ENCODE measurements at regions not wholly inside any gene's neighbourhood (a gene's known extent, or its start where the extent isn't known, plus 50 kb on each side); places are given as distances from the start of the nearest gene placed in this dataset.

GRCh38 chr4:92100975-92101374 is 202.8 kb upstream of the GRID2 start:
- no peaks in the 10 kb centered on the region for H3K27me3 ChIP-seq (ENCODE audit: control insufficient read depth, insufficient read depth, low read length)
- DNase-seq (ENCODE audit: low read depth, low spot score) = no peak
- 0 out of 2 replicates have a peak, but pooled peaks cover 2% of the 10 kb centered on the region for H3K4me1 ChIP-seq (ENCODE audit: control insufficient read depth, insufficient read depth, low read length)
- no peak overlapping the region for H3K27ac ChIP-seq (ENCODE audit: low read length)
- H3K4me3 ChIP-seq (ENCODE audit: low read length) = no peak overlapping the region
- no peaks in the 10 kb centered on the region for H3K9me3 ChIP-seq (ENCODE audit: control insufficient read depth, insufficient read depth, low read length)
- no peaks in the 10 kb centered on the region for H3K36me3 ChIP-seq (ENCODE audit: control insufficient read depth, insufficient read depth, low read length)

- H3K36me3 ChIP-seq (ENCODE audit: control insufficient read depth, insufficient read depth, low read length) = no peaks in the 10 kb centered on the region
- no peak overlapping the region for H3K4me3 ChIP-seq (ENCODE audit: low read length)
- 0 out of 2 replicates have a peak, but pooled peaks cover 2% of the 10 kb centered on the region for H3K4me1 ChIP-seq (ENCODE audit: control insufficient read depth, insufficient read depth, low read length)
- H3K27me3 ChIP-seq (ENCODE audit: control insufficient read depth, insufficient read depth, low read length) = no peaks in the 10 kb centered on the region
- DNase-seq (ENCODE audit: low read depth, low spot score) = no peak
- H3K27ac ChIP-seq (ENCODE audit: low read length) = no peak overlapping the region
- no peaks in the 10 kb centered on the region for H3K9me3 ChIP-seq (ENCODE audit: control insufficient read depth, insufficient read depth, low read length)
Observed at GRCh38 chr4:92101737-92102172, 202.0 kb upstream of the GRID2 start.

GRCh38 chr4:92104506-92104905 is 199.3 kb upstream of the GRID2 start:
- no CpG with 5 or more reads among the region's 2 CpGs for WGBS (ENCODE audit: insufficient coverage, insufficient read length)
- H3K36me3 ChIP-seq (ENCODE audit: control insufficient read depth, insufficient read depth, low read length) = no peaks in the 10 kb centered on the region
- H3K9me3 ChIP-seq (ENCODE audit: control insufficient read depth, insufficient read depth, low read length) = no peaks in the 10 kb centered on the region
- H3K4me1 ChIP-seq (ENCODE audit: control insufficient read depth, insufficient read depth, low read length) = 0 out of 2 replicates have a peak, but pooled peaks cover 2% of the 10 kb centered on the region
- DNase-seq (ENCODE audit: low read depth, low spot score) = no peak
- no peaks in the 10 kb centered on the region for H3K27me3 ChIP-seq (ENCODE audit: control insufficient read depth, insufficient read depth, low read length)
- no peak overlapping the region for H3K27ac ChIP-seq (ENCODE audit: low read length)
- H3K4me3 ChIP-seq (ENCODE audit: low read length) = no peak overlapping the region

GRCh38 chr4:92106816-92107215 is 196.9 kb upstream of the GRID2 start:
- Histone ChIP-seq H3K4me1 (ENCODE audit: control insufficient read depth, insufficient read depth, low read length) (no peaks in the 10 kb centered on the region), H3K27ac (ENCODE audit: low read length) (no peak overlapping the region), H3K4me3 (ENCODE audit: low read length) (no peak overlapping the region), H3K27me3 (ENCODE audit: control insufficient read depth, insufficient read depth, low read length) (no peaks in the 10 kb centered on the region), H3K36me3 (ENCODE audit: control insufficient read depth, insufficient read depth, low read length) (no peaks in the 10 kb centered on the region), H3K9me3 (ENCODE audit: control insufficient read depth, insufficient read depth, low read length) (no peaks in the 10 kb centered on the region)
- DNase-seq (ENCODE audit: low read depth, low spot score) = no peak
- no CpG with 5 or more reads among the region's 2 CpGs for WGBS (ENCODE audit: insufficient coverage, insufficient read length)

- H3K27ac ChIP-seq (ENCODE audit: low read length) = no peak overlapping the region
- H3K4me1 ChIP-seq (ENCODE audit: control insufficient read depth, insufficient read depth, low read length) = no peaks in the 10 kb centered on the region
- no peak for DNase-seq (ENCODE audit: low read depth, low spot score)
- no peak overlapping the region for H3K4me3 ChIP-seq (ENCODE audit: low read length)
- no peaks in the 10 kb centered on the region for H3K27me3 ChIP-seq (ENCODE audit: control insufficient read depth, insufficient read depth, low read length)
- no peaks in the 10 kb centered on the region for H3K9me3 ChIP-seq (ENCODE audit: control insufficient read depth, insufficient read depth, low read length)
- no CpG with 5 or more reads among the region's 2 CpGs for WGBS (ENCODE audit: insufficient coverage, insufficient read length)
- H3K36me3 ChIP-seq (ENCODE audit: control insufficient read depth, insufficient read depth, low read length) = no peaks in the 10 kb centered on the region
Observed at GRCh38 chr4:92111493-92111892, 192.3 kb upstream of the GRID2 start.

GRCh38 chr4:92112805-92113204 is 191.0 kb upstream of the GRID2 start:
- no peaks in the 10 kb centered on the region for H3K9me3 ChIP-seq (ENCODE audit: control insufficient read depth, insufficient read depth, low read length)
- H3K27ac ChIP-seq (ENCODE audit: low read length) = no peak overlapping the region
- H3K4me3 ChIP-seq (ENCODE audit: low read length) = no peak overlapping the region
- H3K27me3 ChIP-seq (ENCODE audit: control insufficient read depth, insufficient read depth, low read length) = no peaks in the 10 kb centered on the region
- DNase-seq (ENCODE audit: low read depth, low spot score) = no peak
- no CpG with 5 or more reads among the region's 2 CpGs for WGBS (ENCODE audit: insufficient coverage, insufficient read length)
- H3K36me3 ChIP-seq (ENCODE audit: control insufficient read depth, insufficient read depth, low read length) = no peaks in the 10 kb centered on the region
- H3K4me1 ChIP-seq (ENCODE audit: control insufficient read depth, insufficient read depth, low read length) = no peaks in the 10 kb centered on the region

GRCh38 chr4:92120810-92121498 is 182.8 kb upstream of the GRID2 start:
- Histone ChIP-seq H3K9me3 (ENCODE audit: control insufficient read depth, insufficient read depth, low read length) (no peaks in the 10 kb centered on the region), H3K4me3 (ENCODE audit: low read length) (no peak overlapping the region), H3K27ac (ENCODE audit: low read length) (no peak overlapping the region), H3K36me3 (ENCODE audit: control insufficient read depth, insufficient read depth, low read length) (no peaks in the 10 kb centered on the region), H3K4me1 (ENCODE audit: control insufficient read depth, insufficient read depth, low read length) (0 out of 2 replicates have a peak, but pooled peaks cover 2% of the 10 kb centered on the region), H3K27me3 (ENCODE audit: control insufficient read depth, insufficient read depth, low read length) (no peaks in the 10 kb centered on the region)
- no CpG with 5 or more reads among the region's 6 CpGs for WGBS (ENCODE audit: insufficient coverage, insufficient read length)
- DNase-seq (ENCODE audit: low read depth, low spot score) = no peak

- no peak for DNase-seq (ENCODE audit: low read depth, low spot score)
- Histone ChIP-seq H3K27ac (ENCODE audit: low read length) (no peak overlapping the region), H3K36me3 (ENCODE audit: control insufficient read depth, insufficient read depth, low read length) (no peaks in the 10 kb centered on the region), H3K4me3 (ENCODE audit: low read length) (no peak overlapping the region), H3K27me3 (ENCODE audit: control insufficient read depth, insufficient read depth, low read length) (no peaks in the 10 kb centered on the region; the same call in 1 of the 2 replicates), H3K9me3 (ENCODE audit: control insufficient read depth, insufficient read depth, low read length) (no peaks in the 10 kb centered on the region), H3K4me1 (ENCODE audit: control insufficient read depth, insufficient read depth, low read length) (0 out of 2 replicates have a peak, but pooled peaks cover 2% of the 10 kb centered on the region)
- no CpG with 5 or more reads among the region's 3 CpGs for WGBS (ENCODE audit: insufficient coverage, insufficient read length)
Observed at GRCh38 chr4:92122911-92123310, 180.9 kb upstream of the GRID2 start.

- Histone ChIP-seq H3K27ac (ENCODE audit: low read length) (no peak overlapping the region), H3K4me3 (ENCODE audit: low read length) (no peak overlapping the region), H3K36me3 (ENCODE audit: control insufficient read depth, insufficient read depth, low read length) (no peaks in the 10 kb centered on the region), H3K9me3 (ENCODE audit: control insufficient read depth, insufficient read depth, low read length) (no peaks in the 10 kb centered on the region), H3K27me3 (ENCODE audit: control insufficient read depth, insufficient read depth, low read length) (no peaks in the 10 kb centered on the region; the same call in 1 of the 2 replicates), H3K4me1 (ENCODE audit: control insufficient read depth, insufficient read depth, low read length) (no peaks in the 10 kb centered on the region; the same call in 1 of the 2 replicates)
- no CpG with 5 or more reads among the region's 1 CpG for WGBS (ENCODE audit: insufficient coverage, insufficient read length)
- no peak for DNase-seq (ENCODE audit: low read depth, low spot score)
Observed at GRCh38 chr4:92128676-92129075, 175.1 kb upstream of the GRID2 start.

- no CpG with 5 or more reads among the region's 5 CpGs for WGBS (ENCODE audit: insufficient coverage, insufficient read length)
- no peak overlapping the region for H3K27ac ChIP-seq (ENCODE audit: low read length)
- no peaks in the 10 kb centered on the region for H3K9me3 ChIP-seq (ENCODE audit: control insufficient read depth, insufficient read depth, low read length)
- H3K36me3 ChIP-seq (ENCODE audit: control insufficient read depth, insufficient read depth, low read length) = no peaks in the 10 kb centered on the region
- no peaks in the 10 kb centered on the region; the same call in 1 of the 2 replicates for H3K4me1 ChIP-seq (ENCODE audit: control insufficient read depth, insufficient read depth, low read length)
- no peaks in the 10 kb centered on the region; the same call in 1 of the 2 replicates for H3K27me3 ChIP-seq (ENCODE audit: control insufficient read depth, insufficient read depth, low read length)
- no peak overlapping the region for H3K4me3 ChIP-seq (ENCODE audit: low read length)
- no peak for DNase-seq (ENCODE audit: low read depth, low spot score)
Observed at GRCh38 chr4:92129408-92129994, 174.3 kb upstream of the GRID2 start.

- Histone ChIP-seq H3K4me3 (ENCODE audit: low read length) (no peak overlapping the region), H3K36me3 (ENCODE audit: control insufficient read depth, insufficient read depth, low read length) (no peaks in the 10 kb centered on the region), H3K4me1 (ENCODE audit: control insufficient read depth, insufficient read depth, low read length) (no peaks in the 10 kb centered on the region), H3K27me3 (ENCODE audit: control insufficient read depth, insufficient read depth, low read length) (no peaks in the 10 kb centered on the region), H3K9me3 (ENCODE audit: control insufficient read depth, insufficient read depth, low read length) (no peaks in the 10 kb centered on the region), H3K27ac (ENCODE audit: low read length) (no peak overlapping the region)
- WGBS (ENCODE audit: insufficient coverage, insufficient read length) = no CpG with 5 or more reads among the region's 3 CpGs
- no peak for DNase-seq (ENCODE audit: low read depth, low spot score)
Observed at GRCh38 chr4:92136434-92136833, 167.3 kb upstream of the GRID2 start.

Measured in iPS DF 6.9 (cell line).